H9 (cell line): ENCODE measurements at regions not wholly inside any gene's neighbourhood (a gene's known extent, or its start where the extent isn't known, plus 50 kb on each side); places are given as distances from the start of the nearest gene placed in this dataset.

Experiments used
- DNase-seq: peaks from one replicate; pipeline ENCODE4 v3.0.0-alpha.2; 2017
- H2AFZ ChIP-seq: one replicate; pipeline ENCODE4 v1.6.1; 2013; ENCODE audit warnings: mild to moderate bottlenecking, low read length, control low read depth, moderate library complexity
- H2AK5ac ChIP-seq: 2 replicates; pipeline ENCODE4 v1.6.1; 2013; ENCODE audit warnings: low read length, control low read depth, mixed read lengths; ENCODE audit not compliant: insufficient read length
- H2BK120ac ChIP-seq: one replicate; pipeline ENCODE4 v1.6.1; 2013; ENCODE audit warnings: low read depth, mild to moderate bottlenecking, low read length, control low read depth, inconsistent platforms; ENCODE audit not compliant: poor library complexity, severe bottlenecking
- H2BK12ac ChIP-seq: 2 replicates; pipeline ENCODE4 v1.6.1; 2013; ENCODE audit warnings: low read length, control low read depth, mixed read lengths, low read depth; ENCODE audit not compliant: insufficient read length
- H2BK15ac ChIP-seq: 2 replicates; pipeline ENCODE4 v1.6.1; 2013; ENCODE audit warnings: low read depth, low read length, control low read depth
- H2BK20ac ChIP-seq: one replicate; pipeline ENCODE4 v1.6.1; 2013; ENCODE audit warnings: low read depth, mild to moderate bottlenecking, low read length, control low read depth, inconsistent platforms; ENCODE audit not compliant: poor library complexity, severe bottlenecking
- H2BK5ac ChIP-seq: 2 replicates; pipeline ENCODE4 v1.6.1; 2013; ENCODE audit warnings: low read length, control low read depth, mixed read lengths; ENCODE audit not compliant: insufficient read length
- H3K14ac ChIP-seq: 2 replicates; pipeline ENCODE4 v1.6.1; 2013; ENCODE audit warnings: low read length, control low read depth; ENCODE audit not compliant: insufficient read depth
- H3K18ac ChIP-seq: 2 replicates; pipeline ENCODE4 v1.6.1; 2013; ENCODE audit warnings: low read depth, mild to moderate bottlenecking, mixed read lengths, low read length, control low read depth; ENCODE audit not compliant: insufficient read length
- H3K23ac ChIP-seq: 2 replicates; pipeline ENCODE4 v1.6.1; 2013; ENCODE audit warnings: low read length, control low read depth, mixed read lengths, low read depth; ENCODE audit not compliant: insufficient read length
- H3K23me2 ChIP-seq: 2 replicates; pipeline ENCODE4 v1.6.1; 2013; ENCODE audit warnings: low read depth, mild to moderate bottlenecking, mixed read lengths, low read length, control low read depth; ENCODE audit not compliant: insufficient read length, poor library complexity, severe bottlenecking
- H3K27ac ChIP-seq: 2 replicates; pipeline ENCODE4 v1.5.1; 2013; ENCODE audit warnings: low read length, control low read depth, mixed read lengths, low read depth; ENCODE audit not compliant: insufficient read length
- H3K27me3 ChIP-seq: 2 replicates; pipeline ENCODE4 v1.6.1; 2013; ENCODE audit warnings: low read length, control low read depth, inconsistent platforms; ENCODE audit not compliant: insufficient read depth
- H3K4ac ChIP-seq: 2 replicates; pipeline ENCODE4 v1.6.1; 2013; ENCODE audit warnings: low read depth, mild to moderate bottlenecking, control low read depth, inconsistent platforms, low read length, moderate library complexity
- H3K4me1 ChIP-seq: 2 replicates; pipeline ENCODE4 v1.6.1; 2013; ENCODE audit warnings: low read length, control low read depth, inconsistent platforms; ENCODE audit not compliant: insufficient read depth
- H3K4me2 ChIP-seq: 2 replicates; pipeline ENCODE4 v1.6.1; 2013; ENCODE audit warnings: low read length, control low read depth, mixed read lengths; ENCODE audit not compliant: insufficient read length, insufficient read depth
- H3K56ac ChIP-seq: 2 replicates; pipeline ENCODE4 v1.6.1; 2013; ENCODE audit warnings: low read depth, mild to moderate bottlenecking, mixed read lengths, low read length, control low read depth; ENCODE audit not compliant: insufficient read length
- H3K79me1 ChIP-seq: 2 replicates; pipeline ENCODE4 v1.6.1; 2013; ENCODE audit warnings: low read depth, mild to moderate bottlenecking, moderate library complexity, low read length, control low read depth, inconsistent platforms; ENCODE audit not compliant: insufficient read depth, poor library complexity, severe bottlenecking
- H3K79me2 ChIP-seq: 2 replicates; pipeline ENCODE4 v1.6.1; 2013; ENCODE audit warnings: low read length, control low read depth, inconsistent platforms; ENCODE audit not compliant: insufficient read depth
- H3K9ac ChIP-seq: 2 replicates; pipeline ENCODE4 v1.6.1; 2013; ENCODE audit warnings: low read length, control low read depth, mixed read lengths; ENCODE audit not compliant: insufficient read length; ENCODE audit errors: extremely low read depth
- H3K9me3 ChIP-seq: one replicate; pipeline ENCODE4 v1.6.1; 2013; ENCODE audit warnings: low read depth, low read length, inconsistent platforms; ENCODE audit not compliant: control insufficient read depth
- H3T11ph ChIP-seq: one replicate; pipeline ENCODE4 v1.6.1; 2013; ENCODE audit warnings: mild to moderate bottlenecking, low read length, control low read depth, inconsistent platforms
- H4K20me1 ChIP-seq: one replicate; pipeline ENCODE4 v1.6.1; 2013; ENCODE audit not compliant: control insufficient read depth, insufficient read length, insufficient read depth
- H4K5ac ChIP-seq: 2 replicates; pipeline ENCODE4 v1.6.1; 2013; ENCODE audit warnings: low read depth, mild to moderate bottlenecking, mixed read lengths, low read length, control low read depth; ENCODE audit not compliant: insufficient read length
- H4K8ac ChIP-seq: replicated peaks from 2 replicates; pipeline ENCODE4 v1.6.1; 2013; ENCODE audit warnings: low read length, control low read depth, mixed read lengths, low read depth; ENCODE audit not compliant: insufficient read length
- H4K91ac ChIP-seq: 2 replicates; pipeline ENCODE4 v1.6.1; 2013; ENCODE audit warnings: low read depth, mild to moderate bottlenecking, moderate library complexity, mixed read lengths, low read length, control low read depth; ENCODE audit not compliant: insufficient read length
- H3K27ac Mint-ChIP-seq, 3 experiments: 2 replicates in 2 of 3; 3 replicates in 1 of 3; pipeline ENCODE4 v1.8.0; 2020 to 2021; ENCODE audit warnings: mixed read lengths in 3 of 3, mild to moderate bottlenecking in 1 of 3, moderate library complexity in 1 of 3
- H3K27me3 Mint-ChIP-seq: 2 replicates; pipeline ENCODE4 v1.8.0; 2021; ENCODE audit warnings: low read depth, mild to moderate bottlenecking, moderate library complexity, mixed read lengths
- H3K36me3 Mint-ChIP-seq, 3 experiments: 2 replicates in 2 of 3; 3 replicates in 1 of 3; pipeline ENCODE4 v1.8.0; 2020 to 2021; ENCODE audit warnings: low read depth in 3 of 3, mixed read lengths in 3 of 3; ENCODE audit not compliant: insufficient read depth in 1 of 3
- H3K4me1 Mint-ChIP-seq, 2 experiments: 2 replicates each; pipeline ENCODE4 v1.8.0; 2020; ENCODE audit warnings: mixed read lengths in 2 of 2
- H3K4me3 Mint-ChIP-seq, 2 experiments: 2 replicates in 1 of 2; 3 replicates in 1 of 2; pipeline ENCODE4 v1.8.0; 2020 to 2021; ENCODE audit warnings: mild to moderate bottlenecking in 2 of 2, mixed read lengths in 2 of 2, moderate library complexity in 1 of 2
- H3K9me3 Mint-ChIP-seq, 2 experiments: 2 replicates in 1 of 2; 3 replicates in 1 of 2; pipeline ENCODE4 v1.8.0; 2020; ENCODE audit warnings: mild to moderate bottlenecking in 2 of 2, mixed read lengths in 2 of 2, moderate library complexity in 1 of 2
- CTCF ChIP-seq: fragments of 200-600 bp; sonication (generic); conservative IDR thresholded peaks from 3 replicates; pipeline ENCODE4 v1.8.0; 2021; ENCODE audit warnings: antibody characterized with exemption, mild to moderate bottlenecking
- WGBS: extraction: QIAGEN DNeasy Blood & Tissue Kit; methylation state at CpG from one replicate; pipeline ENCODE4 v1.1.7; 2013; ENCODE audit warnings: missing lambda C conversion rate, low lambda C conversion rate, mixed read lengths; ENCODE audit not compliant: insufficient read length; ENCODE audit errors: extremely low coverage; 5-methylcytosine and 5-hydroxymethylcytosine counted together

DNA sequence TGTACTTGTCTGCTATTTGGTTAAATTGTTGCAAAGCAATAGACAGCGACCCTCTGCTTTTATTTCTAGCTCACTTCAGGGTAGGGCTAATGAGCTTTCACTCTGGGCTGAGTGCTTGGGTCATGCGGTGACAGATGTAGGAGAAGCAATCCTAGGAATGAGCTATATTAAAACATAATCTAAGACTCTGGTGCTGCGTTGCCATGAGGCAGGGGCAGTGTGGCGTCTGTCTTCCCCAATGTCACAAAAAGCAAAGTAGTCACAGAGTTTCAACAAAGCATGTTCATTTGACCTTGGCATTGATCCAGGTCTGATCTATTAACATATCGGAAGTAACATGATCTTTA, 55.5 kb upstream of the GRAMD1B start:
- Mint-ChIP-seq H3K36me3 (no peaks in the 10 kb centered on the region; a peak in 1 of 7 replicates), H3K9me3 (no peaks in the 10 kb centered on the region), H3K27ac (no peak overlapping the region), H3K27me3 (peaks cover 5% of the 10 kb centered on the region), H3K4me1 (peaks cover 41 to 44% of the 10 kb centered on the region in 2 experiments), H3K4me3 (no peak overlapping the region)
- H3K23me2 ChIP-seq: no peaks in the 10 kb centered on the region
- no peak overlapping the region for H4K5ac ChIP-seq
- H3K9me3 ChIP-seq: no peaks in the 10 kb centered on the region
- H3K4ac ChIP-seq: no peak overlapping the region
- H3K23ac ChIP-seq: no peak overlapping the region
- no peak overlapping the region for H3K4me2 ChIP-seq
- no peak overlapping the region for H4K91ac ChIP-seq
- no peaks in the 10 kb centered on the region for H3K79me2 ChIP-seq
- H3K14ac ChIP-seq: no peak overlapping the region
- DNase-seq: no peak
- H3K79me1 ChIP-seq: no peaks in the 10 kb centered on the region
- H3T11ph ChIP-seq: no peak overlapping the region
- 100% methylated on average over 1 of the region's 5 CpGs for WGBS
- H2BK12ac ChIP-seq: no peak overlapping the region
- no peak overlapping the region for H4K8ac ChIP-seq
- H3K9ac ChIP-seq: no peak overlapping the region
- no peak overlapping the region for H2AFZ ChIP-seq
- TF ChIP-seq CTCF: no peak
- H2AK5ac ChIP-seq: no peak overlapping the region
- no peak overlapping the region for H3K27ac ChIP-seq
- no peak overlapping the region for H3K56ac ChIP-seq
- H2BK120ac ChIP-seq: no peak overlapping the region
- H3K18ac ChIP-seq: no peak overlapping the region
- no peaks in the 10 kb centered on the region for H3K27me3 ChIP-seq
- H3K4me1 ChIP-seq: peaks cover 22% of the 10 kb centered on the region; the same call in 1 of the 2 replicates
- no peaks in the 10 kb centered on the region for H4K20me1 ChIP-seq
- no peak overlapping the region for H2BK15ac ChIP-seq
- H2BK5ac ChIP-seq: no peak overlapping the region
- H2BK20ac ChIP-seq: no peak overlapping the region
